ENCODE measurements at regions not wholly inside any gene's neighbourhood (a gene's known extent, or its start where the extent isn't known, plus 50 kb on each side); places are given as distances from the start of the nearest gene placed in this dataset.

DNA sequence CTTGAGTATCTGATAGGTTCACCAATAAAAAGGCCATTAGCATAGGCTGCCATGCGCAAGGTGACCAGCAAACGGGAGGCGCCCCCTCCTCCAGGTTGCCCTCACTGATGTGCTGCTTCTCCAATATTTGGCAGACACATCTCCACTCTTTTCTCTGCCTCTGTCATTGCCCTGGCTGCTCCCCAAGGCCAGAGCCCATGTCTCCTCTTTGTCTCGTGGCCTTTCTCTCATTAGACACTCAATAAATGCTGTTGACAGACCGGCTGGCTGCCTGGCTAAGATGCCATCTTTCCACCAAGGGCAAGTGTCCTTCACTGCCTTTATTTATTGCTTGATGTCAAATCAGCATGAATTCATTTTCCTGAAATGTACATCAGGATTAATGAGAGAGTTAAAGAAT is 404.0 kb upstream of the KIF2A start:
- no peak for TF ChIP-seq FOXA1 (IDR thresholded peaks at IDR 0.05)
- TF ChIP-seq PKNOX1 (IDR thresholded peaks at IDR 0.05): no peak
- TF ChIP-seq BHLHE40 (IDR thresholded peaks at IDR 0.05; ENCODE audit: borderline replicate concordance): no peak
- no peak for TF ChIP-seq TARDBP (IDR thresholded peaks at IDR 0.05)
- TF ChIP-seq L3MBTL2 (conservative IDR thresholded peaks at IDR 0.05): no peak
